K562 (cell line): ENCODE measurements at regions not wholly inside any gene's neighbourhood (a gene's known extent, or its start where the extent isn't known, plus 50 kb on each side); places are given as distances from the start of the nearest gene placed in this dataset.

Source experiments
- CHD2 ChIP-seq: IDR thresholded peaks from 2 replicates; pipeline ENCODE4 v1.6.1; 2011; ENCODE audit warnings: low read depth, low read length
- PCBP1 ChIP-seq: fragments of 200-400 bp; formaldehyde crosslinking; IDR thresholded peaks from 2 replicates; pipeline ENCODE4 v1.6.1; 2018; ENCODE audit warnings: mild to moderate bottlenecking, low read depth, low read length; ENCODE audit not compliant: poor library complexity, severe bottlenecking
- RFX1 ChIP-seq: fragments of 450-650 bp; IDR thresholded peaks from 2 replicates; pipeline ENCODE4 v1.6.1; 2016; ENCODE audit warnings: mild to moderate bottlenecking, moderate library complexity
- ZNF695 ChIP-seq: fragments of 450-650 bp; formaldehyde crosslinking; IDR thresholded peaks from 2 replicates; pipeline ENCODE4 v1.4.0; 2020; ENCODE audit warnings: mild to moderate bottlenecking, moderate library complexity
- TF ChIP-seq, protein P1 (sequence below): fragments of 450-650 bp; IDR thresholded peaks from 2 replicates; pipeline ENCODE4 v1.6.1; 2018; ENCODE audit warnings: mild to moderate bottlenecking, low read depth; ENCODE audit not compliant: partially characterized antibody
- TF ChIP-seq, protein P2 (sequence below), 3 experiments: fragments of 200-800 bp in 1 of 3; fragments of 250-450 bp in 1 of 3; fragments of 450-650 bp in 1 of 3; sonication (Bioruptor Pico) in 1 of 3; sonication (Bioruptor generic) in 1 of 3; formaldehyde crosslinking in 1 of 3; IDR thresholded peaks; 2 replicates each; pipeline versions ENCODE4 v1.6.1 to v1.8.0; 2016 to 2022; ENCODE audit warnings: mild to moderate bottlenecking in 2 of 3, missing genetic modification characterization in 2 of 3, missing compliant biosample characterization in 1 of 3, moderate library complexity in 1 of 3
- TF ChIP-seq, protein P3 (sequence below): fragments of 250-450 bp; sonication (Bioruptor Pico); IDR thresholded peaks from 2 replicates; pipeline ENCODE4 v1.5.0; 2021

DNA sequence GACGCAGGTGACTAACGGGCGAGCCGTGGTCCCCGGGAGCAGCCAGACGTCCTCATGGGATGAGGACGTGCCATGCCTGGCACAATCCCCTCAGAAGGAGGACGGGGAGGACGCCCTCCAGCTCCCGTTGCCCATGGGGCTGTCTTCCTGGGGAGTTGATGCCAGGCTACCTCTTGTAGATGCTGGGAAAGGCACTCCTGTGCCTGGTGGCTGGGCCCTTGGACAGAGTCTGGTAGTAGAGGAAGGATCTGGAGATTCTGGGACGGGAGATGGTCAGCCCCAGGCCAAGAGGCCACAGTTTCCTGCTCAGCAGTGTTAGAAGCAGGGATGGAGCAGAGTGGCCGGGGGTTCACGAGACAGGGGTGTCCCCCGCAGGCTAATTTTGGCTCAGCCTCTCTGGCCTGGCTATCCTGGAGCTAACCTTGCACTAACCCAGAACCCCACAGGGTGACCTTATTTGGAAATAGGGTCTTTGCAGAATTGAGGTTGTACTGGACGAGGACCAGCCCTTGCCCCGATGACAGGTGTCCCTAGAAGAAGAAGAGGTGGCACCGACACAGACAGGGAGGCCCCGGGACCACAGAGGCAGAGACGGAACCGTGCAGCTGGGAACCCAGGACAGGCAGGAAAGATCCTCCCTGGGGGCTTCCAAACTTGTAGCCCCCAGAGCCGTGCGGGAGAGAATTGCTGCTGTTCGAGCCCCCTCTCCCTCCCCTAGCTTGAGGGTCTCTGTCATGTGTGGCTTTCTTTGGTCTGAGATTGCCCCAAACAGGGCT lies 50.1 kb upstream of the ADRA2C start (continued):
- TF ChIP-seq, protein P1, sequence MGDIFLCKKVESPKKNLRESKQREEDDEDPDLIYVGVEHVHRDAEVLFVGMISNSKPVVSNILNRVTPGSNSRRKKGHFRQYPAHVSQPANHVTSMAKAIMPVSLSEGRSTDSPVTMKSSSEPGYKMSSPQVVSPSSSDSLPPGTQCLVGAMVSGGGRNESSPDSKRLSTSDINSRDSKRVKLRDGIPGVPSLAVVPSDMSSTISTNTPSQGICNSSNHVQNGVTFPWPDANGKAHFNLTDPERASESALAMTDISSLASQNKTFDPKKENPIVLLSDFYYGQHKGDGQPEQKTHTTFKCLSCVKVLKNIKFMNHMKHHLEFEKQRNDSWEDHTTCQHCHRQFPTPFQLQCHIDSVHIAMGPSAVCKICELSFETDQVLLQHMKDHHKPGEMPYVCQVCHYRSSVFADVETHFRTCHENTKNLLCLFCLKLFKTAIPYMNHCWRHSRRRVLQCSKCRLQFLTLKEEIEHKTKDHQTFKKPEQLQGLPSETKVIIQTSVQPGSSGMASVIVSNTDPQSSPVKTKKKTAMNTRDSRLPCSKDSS: no peak
- TF ChIP-seq ZNF695 (CRISPR knock-in tag) (no peak), CHD2 (no peak), RFX1 (no peak), PCBP1 (no peak)
- TF ChIP-seq, protein P2, sequence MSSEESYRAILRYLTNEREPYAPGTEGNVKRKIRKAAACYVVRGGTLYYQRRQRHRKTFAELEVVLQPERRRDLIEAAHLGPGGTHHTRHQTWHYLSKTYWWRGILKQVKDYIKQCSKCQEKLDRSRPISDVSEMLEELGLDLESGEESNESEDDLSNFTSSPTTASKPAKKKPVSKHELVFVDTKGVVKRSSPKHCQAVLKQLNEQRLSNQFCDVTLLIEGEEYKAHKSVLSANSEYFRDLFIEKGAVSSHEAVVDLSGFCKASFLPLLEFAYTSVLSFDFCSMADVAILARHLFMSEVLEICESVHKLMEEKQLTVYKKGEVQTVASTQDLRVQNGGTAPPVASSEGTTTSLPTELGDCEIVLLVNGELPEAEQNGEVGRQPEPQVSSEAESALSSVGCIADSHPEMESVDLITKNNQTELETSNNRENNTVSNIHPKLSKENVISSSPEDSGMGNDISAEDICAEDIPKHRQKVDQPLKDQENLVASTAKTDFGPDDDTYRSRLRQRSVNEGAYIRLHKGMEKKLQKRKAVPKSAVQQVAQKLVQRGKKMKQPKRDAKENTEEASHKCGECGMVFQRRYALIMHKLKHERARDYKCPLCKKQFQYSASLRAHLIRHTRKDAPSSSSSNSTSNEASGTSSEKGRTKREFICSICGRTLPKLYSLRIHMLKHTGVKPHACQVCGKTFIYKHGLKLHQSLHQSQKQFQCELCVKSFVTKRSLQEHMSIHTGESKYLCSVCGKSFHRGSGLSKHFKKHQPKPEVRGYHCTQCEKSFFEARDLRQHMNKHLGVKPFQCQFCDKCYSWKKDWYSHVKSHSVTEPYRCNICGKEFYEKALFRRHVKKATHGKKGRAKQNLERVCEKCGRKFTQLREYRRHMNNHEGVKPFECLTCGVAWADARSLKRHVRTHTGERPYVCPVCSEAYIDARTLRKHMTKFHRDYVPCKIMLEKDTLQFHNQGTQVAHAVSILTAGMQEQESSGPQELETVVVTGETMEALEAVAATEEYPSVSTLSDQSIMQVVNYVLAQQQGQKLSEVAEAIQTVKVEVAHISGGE (CRISPR knock-in tag; IDR thresholded peaks at IDR 0.05): no peak
- TF ChIP-seq, protein P3, sequence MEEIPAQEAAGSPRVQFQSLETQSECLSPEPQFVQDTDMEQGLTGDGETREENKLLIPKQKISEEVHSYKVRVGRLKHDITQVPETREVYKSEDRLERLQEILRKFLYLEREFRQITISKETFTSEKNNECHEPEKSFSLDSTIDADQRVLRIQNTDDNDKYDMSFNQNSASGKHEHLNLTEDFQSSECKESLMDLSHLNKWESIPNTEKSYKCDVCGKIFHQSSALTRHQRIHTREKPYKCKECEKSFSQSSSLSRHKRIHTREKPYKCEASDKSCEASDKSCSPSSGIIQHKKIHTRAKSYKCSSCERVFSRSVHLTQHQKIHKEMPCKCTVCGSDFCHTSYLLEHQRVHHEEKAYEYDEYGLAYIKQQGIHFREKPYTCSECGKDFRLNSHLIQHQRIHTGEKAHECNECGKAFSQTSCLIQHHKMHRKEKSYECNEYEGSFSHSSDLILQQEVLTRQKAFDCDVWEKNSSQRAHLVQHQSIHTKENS (CRISPR knock-in tag): no peak
